H1 (cell line): ENCODE measurements at regions not wholly inside any gene's neighbourhood (a gene's known extent, or its start where the extent isn't known, plus 50 kb on each side); places are given as distances from the start of the nearest gene placed in this dataset.

Source experiments
- CTCF ChIA-PET: fragments of 300-600 bp; sonication (Branson Sonifier 250); formaldehyde crosslinking; loops from one replicate; lab custom pipeline; 2021; ENCODE audit not compliant: partially characterized antibody; lab: Charles Lee
- POLR2A ChIA-PET: fragments of 300-600 bp; sonication (Branson Sonifier 250); formaldehyde crosslinking; loops from one replicate; lab custom pipeline; 2021; ENCODE audit warnings: inconsistent platforms; ENCODE audit not compliant: partially characterized antibody; lab: Charles Lee
- DNase-seq, 2 experiments: peaks; one replicate each; pipeline versions ENCODE4 v3.0.0 to v3.0.0-alpha.2; 2010 to 2022; ENCODE audit warnings: low spot score in 2 of 2, low read depth in 1 of 2, mixed read lengths in 1 of 2
- FAIRE-seq: peaks from 2 replicates; lab custom pipeline; 2011; peaks lifted over from hg19 to GRCh38; lab: Jason Lieb, UNC
- H2AFZ ChIP-seq: 2 replicates; pipeline ENCODE4 v1.8.1; 2012; ENCODE audit warnings: low read length, inconsistent platforms
- H2AK5ac ChIP-seq: 2 replicates; pipeline ENCODE4 v1.6.1; 2013; ENCODE audit warnings: low read depth, low read length
- H2BK120ac ChIP-seq: replicated peaks from 2 replicates; pipeline ENCODE3; 2013; ENCODE audit warnings: low read depth, low read length, inconsistent platforms
- H2BK12ac ChIP-seq: 2 replicates; pipeline ENCODE4 v1.6.1; 2013; ENCODE audit warnings: low read depth, low read length
- H2BK15ac ChIP-seq: 2 replicates; pipeline ENCODE4 v1.6.1; 2013; ENCODE audit warnings: low read length
- H2BK20ac ChIP-seq: 2 replicates; pipeline ENCODE4 v1.6.1; 2013; ENCODE audit warnings: low read length
- H2BK5ac ChIP-seq: 2 replicates; pipeline ENCODE4 v1.6.1; 2013; ENCODE audit warnings: low read depth, low read length
- H3K14ac ChIP-seq: 2 replicates; pipeline ENCODE4 v1.6.1; 2013; ENCODE audit warnings: inconsistent platforms; ENCODE audit not compliant: insufficient read length
- H3K18ac ChIP-seq: 2 replicates; pipeline ENCODE4 v1.6.1; 2013; ENCODE audit warnings: low read length; ENCODE audit errors: extremely low read depth
- H3K23ac ChIP-seq: 2 replicates; pipeline ENCODE4 v1.6.1; 2013; ENCODE audit warnings: inconsistent platforms; ENCODE audit not compliant: insufficient read length
- H3K23me2 ChIP-seq: 2 replicates; pipeline ENCODE4 v1.6.1; 2013; ENCODE audit warnings: low read depth, low read length
- H3K27ac ChIP-seq: 2 replicates; pipeline ENCODE4 v1.6.1; 2011; ENCODE audit warnings: low read depth, low read length, inconsistent platforms
- H3K27me3 ChIP-seq, 4 experiments: replicated peaks in 1 of 4; 1 replicate in 1 of 4; 2 replicates in 3 of 4; pipeline versions ENCODE4 v1.6.1 to v1.8.1; 2011 to 2013; ENCODE audit warnings: low read length in 3 of 4, mild to moderate bottlenecking in 3 of 4, inconsistent platforms in 2 of 4, mixed read lengths in 2 of 4, moderate library complexity in 1 of 4; ENCODE audit not compliant: control insufficient read depth in 3 of 4, insufficient read depth in 3 of 4; ENCODE audit errors: extremely low read depth in 1 of 4
- H3K36me3 ChIP-seq, 4 experiments: 2 replicates each; pipeline versions ENCODE4 v1.6.1 to v1.8.1; 2011 to 2013; ENCODE audit warnings: mild to moderate bottlenecking in 4 of 4, low read length in 3 of 4, moderate library complexity in 2 of 4, control low read depth in 1 of 4, inconsistent platforms in 1 of 4; ENCODE audit not compliant: insufficient read depth in 4 of 4, control insufficient read depth in 2 of 4
- H3K4ac ChIP-seq: replicated peaks from 2 replicates; pipeline ENCODE3; 2013; ENCODE audit warnings: low read length, low read depth, mixed read lengths, inconsistent platforms; ENCODE audit not compliant: insufficient read length
- H3K4me1 ChIP-seq, 4 experiments: replicated peaks in 1 of 4; 1 replicate in 1 of 4; 2 replicates in 3 of 4; pipeline versions ENCODE4 v1.6.1 to v1.8.1; 2011 to 2013; ENCODE audit warnings: low read length in 3 of 4, inconsistent platforms in 2 of 4, mixed read lengths in 1 of 4; ENCODE audit not compliant: insufficient read depth in 4 of 4, control insufficient read depth in 3 of 4
- H3K4me2 ChIP-seq, 2 experiments: 2 replicates each; pipeline versions ENCODE4 v1.6.1 to v1.8.1; 2011 to 2013; ENCODE audit warnings: low read depth in 2 of 2, low read length in 2 of 2, control low read depth in 1 of 2, inconsistent platforms in 1 of 2, mild to moderate bottlenecking in 1 of 2; ENCODE audit not compliant: insufficient read depth in 1 of 2
- H3K4me3 ChIP-seq, 4 experiments: fragments of 200-600, 300-600 bp in 1 of 4; sonication (generic), shearing (Covaris generic), sonication (Bioruptor Twin) in 1 of 4; 2 replicates each; pipeline versions ENCODE4 v1.5.1 to v1.8.1; 2011 to 2016; ENCODE audit warnings: low read length in 4 of 4, low read depth in 3 of 4, control low read depth in 2 of 4, inconsistent platforms in 2 of 4, mild to moderate bottlenecking in 2 of 4, mixed read lengths in 1 of 4, moderate library complexity in 1 of 4; ENCODE audit not compliant: insufficient read depth in 2 of 4; ENCODE audit errors: extremely low read depth in 1 of 4
- H3K56ac ChIP-seq: replicated peaks from 2 replicates; pipeline ENCODE3; 2013; ENCODE audit warnings: low read depth, mild to moderate bottlenecking, mixed read lengths, low read length, inconsistent platforms; ENCODE audit not compliant: insufficient read length
- H3K79me1 ChIP-seq: 2 replicates; pipeline ENCODE4 v1.6.1; 2013; ENCODE audit warnings: low read depth, low read length, control low read depth
- H3K79me2 ChIP-seq, 2 experiments: 2 replicates each; pipeline versions ENCODE4 v1.6.1 to v1.8.1; 2012 to 2013; ENCODE audit warnings: low read length in 2 of 2, mild to moderate bottlenecking in 2 of 2, inconsistent platforms in 1 of 2; ENCODE audit not compliant: insufficient read depth in 2 of 2, control insufficient read depth in 1 of 2
- H3K9ac ChIP-seq, 4 experiments: replicated peaks in 1 of 4; 1 replicate in 1 of 4; 2 replicates in 3 of 4; pipeline versions ENCODE4 v1.6.1 to v1.8.1; 2011 to 2013; ENCODE audit warnings: low read depth in 3 of 4, low read length in 3 of 4, control low read depth in 2 of 4, mild to moderate bottlenecking in 2 of 4, moderate library complexity in 2 of 4, inconsistent platforms in 1 of 4; ENCODE audit errors: extremely low read depth in 1 of 4
- H3K9me3 ChIP-seq, 2 experiments: 2 replicates each; pipeline versions ENCODE4 v1.6.1 to v1.8.1; 2012 to 2013; ENCODE audit warnings: mild to moderate bottlenecking in 2 of 2, moderate library complexity in 2 of 2, control low read depth in 1 of 2, inconsistent platforms in 1 of 2, low read depth in 1 of 2, low read length in 1 of 2, mixed read lengths in 1 of 2; ENCODE audit not compliant: insufficient read depth in 2 of 2
- H4K20me1 ChIP-seq, 2 experiments: replicated peaks in 1 of 2; 2 replicates each; pipeline versions ENCODE3 to v1.8.1; 2011 to 2013; ENCODE audit warnings: inconsistent platforms in 2 of 2, low read length in 2 of 2, mild to moderate bottlenecking in 1 of 2; ENCODE audit not compliant: insufficient read depth in 2 of 2, control insufficient read depth in 1 of 2
- H4K5ac ChIP-seq: 2 replicates; pipeline ENCODE4 v1.6.1; 2013; ENCODE audit warnings: low read length, low read depth, mixed read lengths, inconsistent platforms; ENCODE audit not compliant: insufficient read length
- H4K8ac ChIP-seq: 2 replicates; pipeline ENCODE4 v1.8.0; 2013; ENCODE audit warnings: mild to moderate bottlenecking, moderate library complexity, low read length, inconsistent platforms; ENCODE audit not compliant: insufficient read depth; ENCODE audit errors: extremely low read depth
- H4K91ac ChIP-seq: replicated peaks from 2 replicates; pipeline ENCODE3; 2013; ENCODE audit warnings: low read length, mixed read lengths, inconsistent platforms; ENCODE audit not compliant: insufficient read length
- RAD21 ChIP-seq, 2 experiments: IDR thresholded peaks in 1 of 2; conservative IDR thresholded peaks in 1 of 2; 2 replicates each; pipeline ENCODE4 v1.6.1; 2011; ENCODE audit warnings: low read depth in 2 of 2, low read length in 2 of 2, improper control_type of control experiment in 1 of 2, inconsistent platforms in 1 of 2, mild to moderate bottlenecking in 1 of 2, moderate library complexity in 1 of 2
- RXRA ChIP-seq: IDR thresholded peaks from 2 replicates; pipeline ENCODE4 v1.6.1; 2011; ENCODE audit warnings: low read depth, mild to moderate bottlenecking, low read length, moderate library complexity; ENCODE audit not compliant: insufficient read depth
- ZNF274 ChIP-seq: IDR thresholded peaks from 2 replicates; pipeline ENCODE4 v1.7.0; 2012; ENCODE audit warnings: low read length, borderline replicate concordance; ENCODE audit errors: extremely low read depth
- WGBS, 2 experiments: shearing (Covaris generic) in 1 of 2; methylation state at CpG; one replicate each; pipeline versions ENCODE4 v1.1.6 to v1.1.7; 2013 to 2015; ENCODE audit warnings: low lambda C conversion rate in 2 of 2, mixed read lengths in 2 of 2, inconsistent platforms in 1 of 2, low coverage in 1 of 2, missing lambda C conversion rate in 1 of 2; ENCODE audit not compliant: insufficient replicate concordance in 2 of 2, insufficient coverage in 1 of 2, insufficient read length in 1 of 2; ENCODE audit errors: extremely low coverage in 1 of 2, missing lambda C conversion rate in 1 of 2; 5-methylcytosine and 5-hydroxymethylcytosine counted together
- TF ChIP-seq, protein P1 (sequence below), 3 experiments: IDR thresholded peaks; 1 replicate in 2 of 3; 2 replicates in 1 of 3; pipeline versions ENCODE4 v1.5.1 to v1.6.1; 2011; ENCODE audit warnings: low read length in 3 of 3, mild to moderate bottlenecking in 3 of 3, inconsistent platforms in 2 of 3, low read depth in 1 of 3, moderate library complexity in 1 of 3; ENCODE audit not compliant: insufficient read depth in 1 of 3; ENCODE audit errors: control extremely low read depth in 1 of 3

DNA sequence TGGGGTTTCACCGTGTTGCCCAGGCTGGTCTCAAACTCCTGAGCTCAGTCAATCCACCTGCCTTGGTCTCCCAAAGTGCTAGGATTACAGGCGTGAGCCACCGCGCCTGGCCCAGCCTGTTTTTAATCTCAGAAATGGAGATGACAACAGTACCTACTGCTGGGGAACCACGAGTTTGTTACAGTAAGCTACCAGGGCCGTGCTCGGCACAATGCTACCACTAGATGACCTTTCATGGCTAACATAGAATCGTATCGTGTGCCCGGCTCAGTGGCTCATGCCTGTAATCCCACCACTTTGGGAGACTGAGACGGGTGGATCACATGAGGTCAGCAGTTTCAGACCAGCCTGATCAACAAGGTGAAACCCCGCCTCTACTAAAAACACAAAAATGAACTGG, 90.8 kb upstream of the SLC34A2 start:
- Histone ChIP-seq H4K8ac (no peak overlapping the region), H3K18ac (no peak overlapping the region), H3K23me2 (0 out of 2 replicates have a peak, but pooled peaks cover 2% of the 10 kb centered on the region), H3K56ac (no peak overlapping the region), H3K4me2 (no peak overlapping the region), H2AK5ac (no peak overlapping the region), H3K23ac (no peak overlapping the region), H3K79me2 (no peaks in the 10 kb centered on the region), H4K20me1 (no peaks in the 10 kb centered on the region), H3K27me3 (no peaks in the 10 kb centered on the region), H3K79me1 (no peaks in the 10 kb centered on the region), H2AFZ (no peak overlapping the region), H4K91ac (no peak overlapping the region), H2BK12ac (peak overlapping the region; percentile 3), H2BK5ac (no peak overlapping the region), H3K9me3 (no peaks in the 10 kb centered on the region), H3K4me1 (peaks cover 0 to 4% (median 3%) of the 10 kb centered on the region in 4 experiments; a peak in 4 of 7 replicates), H2BK15ac (no peak overlapping the region), H2BK120ac (no peak overlapping the region), H2BK20ac (no peak overlapping the region), H3K4me3 (no peak overlapping the region), H3K36me3 (no peaks in the 10 kb centered on the region), H4K5ac (no peak overlapping the region), H3K4ac (no peak overlapping the region), H3K14ac (no peak overlapping the region), H3K9ac (no peak overlapping the region), H3K27ac (no peak overlapping the region)
- ChIA-PET POLR2A (interaction anchor here (0.9 to 1.1 kb wide), 2 partner anchors 14 to 91 kb away, joined by 4 read pairs; partner anchors contain the start of gene SLC34A2), CTCF (interaction anchor here (0.6 to 3.3 kb wide), 11 partner anchors 11 to 203 kb away, joined by 3 to 11 read pairs (median 3); no protein-coding TSS in a partner anchor)
- DNase-seq (no peak), FAIRE-seq (no peak)
- TF ChIP-seq, protein P1, sequence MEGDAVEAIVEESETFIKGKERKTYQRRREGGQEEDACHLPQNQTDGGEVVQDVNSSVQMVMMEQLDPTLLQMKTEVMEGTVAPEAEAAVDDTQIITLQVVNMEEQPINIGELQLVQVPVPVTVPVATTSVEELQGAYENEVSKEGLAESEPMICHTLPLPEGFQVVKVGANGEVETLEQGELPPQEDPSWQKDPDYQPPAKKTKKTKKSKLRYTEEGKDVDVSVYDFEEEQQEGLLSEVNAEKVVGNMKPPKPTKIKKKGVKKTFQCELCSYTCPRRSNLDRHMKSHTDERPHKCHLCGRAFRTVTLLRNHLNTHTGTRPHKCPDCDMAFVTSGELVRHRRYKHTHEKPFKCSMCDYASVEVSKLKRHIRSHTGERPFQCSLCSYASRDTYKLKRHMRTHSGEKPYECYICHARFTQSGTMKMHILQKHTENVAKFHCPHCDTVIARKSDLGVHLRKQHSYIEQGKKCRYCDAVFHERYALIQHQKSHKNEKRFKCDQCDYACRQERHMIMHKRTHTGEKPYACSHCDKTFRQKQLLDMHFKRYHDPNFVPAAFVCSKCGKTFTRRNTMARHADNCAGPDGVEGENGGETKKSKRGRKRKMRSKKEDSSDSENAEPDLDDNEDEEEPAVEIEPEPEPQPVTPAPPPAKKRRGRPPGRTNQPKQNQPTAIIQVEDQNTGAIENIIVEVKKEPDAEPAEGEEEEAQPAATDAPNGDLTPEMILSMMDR (IDR thresholded peaks at IDR 0.05; ENCODE audit: control extremely low read depth in 1 of 3, insufficient read depth in 1 of 3, low read depth in 1 of 3, low read length in 3 of 3) = peak in 2 of 3 experiments; percentile 10 to 21; a peak in 2 of 4 replicates
- TF ChIP-seq ZNF274 (no peak), RAD21 (IDR thresholded peaks at IDR 0.05 in 1 of 2, conservative IDR thresholded peaks at IDR 0.05 in 1 of 2; ENCODE audit: low read depth in 2 of 2, low read length in 2 of 2) (peak in 1 of 2 experiments; percentile 39; a peak in 2 of 4 replicates), RXRA (no peak)
- WGBS, 2 experiments = 88% methylated on average over 12 of the region's 12 CpGs; no CpG with 5 or more reads in 1 of the 2 experiments
